ENCODE measurements at regions not wholly inside any gene's neighbourhood (a gene's known extent, or its start where the extent isn't known, plus 50 kb on each side); places are given as distances from the start of the nearest gene placed in this dataset.

GRCh38 chr20:40265825-40266533 is 423.1 kb downstream of the MAFB start:
- peak in 1 of 2 experiments; percentile 45 for DNase-seq (ENCODE audit: low read depth in 1 of 2, low spot score in 1 of 2)
- no peak overlapping the region for H3K27ac ChIP-seq (replicated peaks)
- TF ChIP-seq CTCF (IDR thresholded peaks at IDR 0.05; ENCODE audit: insufficient read depth, low read length) (peak; percentile 47), REST (IDR thresholded peaks at IDR 0.05; ENCODE audit: insufficient replicate concordance, low read depth) (no peak)
- H3K27me3 ChIP-seq (ENCODE audit: insufficient read depth, poor library complexity, severe bottlenecking): no peaks in the 10 kb centered on the region
- H3K4me3 ChIP-seq (replicated peaks; ENCODE audit: insufficient read depth, low read length): no peak overlapping the region

- DNase-seq (ENCODE audit: low read depth in 1 of 2, low spot score in 1 of 2): no peak
- TF ChIP-seq REST (IDR thresholded peaks at IDR 0.05; ENCODE audit: insufficient replicate concordance, low read depth) (no peak), POLR2AphosphoS5 (IDR thresholded peaks at IDR 0.05; ENCODE audit: low read depth) (no peak), CTCF (IDR thresholded peaks at IDR 0.05; ENCODE audit: insufficient read depth, low read length) (no peak), GABPA (IDR thresholded peaks at IDR 0.05; ENCODE audit: low read depth) (no peak), SPI1 (IDR thresholded peaks at IDR 0.05; ENCODE audit: borderline replicate concordance, low read depth) (no peak)
- Histone ChIP-seq H3K4me3 (replicated peaks; ENCODE audit: insufficient read depth, low read length) (no peak overlapping the region), H3K27ac (replicated peaks) (no peak overlapping the region), H3K27me3 (ENCODE audit: insufficient read depth, poor library complexity, severe bottlenecking) (no peaks in the 10 kb centered on the region)
Observed at GRCh38 chr20:40262219-40262618, 426.8 kb downstream of the MAFB start.

GRCh38 chr20:40258931-40259330 is 430.1 kb downstream of the MAFB start:
- TF ChIP-seq CTCF (IDR thresholded peaks at IDR 0.05; ENCODE audit: insufficient read depth, low read length) (no peak), GABPA (IDR thresholded peaks at IDR 0.05; ENCODE audit: low read depth) (no peak), REST (IDR thresholded peaks at IDR 0.05; ENCODE audit: insufficient replicate concordance, low read depth) (no peak), SPI1 (IDR thresholded peaks at IDR 0.05; ENCODE audit: borderline replicate concordance, low read depth) (no peak)
- H3K27ac ChIP-seq (replicated peaks): no peak overlapping the region

More at GRCh38 chr20:40258931-40259330, 430.1 kb downstream of the MAFB start:
- H3K27me3 ChIP-seq (ENCODE audit: insufficient read depth, poor library complexity, severe bottlenecking): peaks cover 3% of the 10 kb centered on the region
- no peak for DNase-seq (ENCODE audit: low read depth in 1 of 2, low spot score in 1 of 2)
- H3K4me3 ChIP-seq (replicated peaks; ENCODE audit: insufficient read depth, low read length): no peak overlapping the region
